GM23338 (cell line): ENCODE measurements at regions not wholly inside any gene's neighbourhood (a gene's known extent, or its start where the extent isn't known, plus 50 kb on each side); places are given as distances from the start of the nearest gene placed in this dataset.

Source experiments
- CREB1 ChIP-seq: fragments of 250-450 bp; sonication (Bioruptor Pico); IDR thresholded peaks from 2 replicates; pipeline ENCODE4 v1.5.0; 2020; ENCODE audit warnings: low read depth, mild to moderate bottlenecking, moderate library complexity
- EZH2 ChIP-seq: fragments of 200-600 bp; sonication (generic); IDR thresholded peaks from one replicate; pipeline ENCODE4 v1.8.0; 2017; ENCODE audit warnings: antibody characterized with exemption, mild to moderate bottlenecking, low read depth; ENCODE audit not compliant: unreplicated experiment
- EZH2phosphoT487 ChIP-seq: fragments of 200-600 bp; sonication (generic); IDR thresholded peaks from one replicate; pipeline ENCODE4 v1.8.1; 2018; ENCODE audit warnings: antibody characterized with exemption; ENCODE audit not compliant: unreplicated experiment
- JUNB ChIP-seq: IDR thresholded peaks from one replicate; pipeline ENCODE4 v1.6.1; 2016; ENCODE audit warnings: antibody characterized with exemption; ENCODE audit not compliant: unreplicated experiment
- POLR2AphosphoS5 ChIP-seq: IDR thresholded peaks from 2 replicates; pipeline ENCODE4 v1.6.1; 2016; ENCODE audit warnings: antibody characterized with exemption, low read depth
- REST ChIP-seq: IDR thresholded peaks from one replicate; pipeline ENCODE4 v1.6.1; 2018; ENCODE audit warnings: antibody characterized with exemption; ENCODE audit not compliant: unreplicated experiment
- ZNF114 ChIP-seq: fragments of 250-450 bp; sonication (Bioruptor Pico); IDR thresholded peaks from 2 replicates; pipeline ENCODE4 v1.5.0; 2020; ENCODE audit warnings: mild to moderate bottlenecking, moderate library complexity
- ZNF331 ChIP-seq: fragments of 250-450 bp; sonication (Bioruptor Pico); IDR thresholded peaks from 2 replicates; pipeline ENCODE4 v1.5.0; 2020; ENCODE audit warnings: low read depth, mild to moderate bottlenecking, moderate library complexity
- TF ChIP-seq, protein P1 (sequence below), 2 experiments: fragments of 200-600 bp in 1 of 2; sonication (generic) in 1 of 2; conservative IDR thresholded peaks; 2 replicates each; pipeline versions ENCODE4 v1.5.1 to v1.6.1; 2016 to 2017; ENCODE audit warnings: antibody characterized with exemption in 2 of 2, low read depth in 2 of 2, mild to moderate bottlenecking in 2 of 2, moderate library complexity in 1 of 2

- TF ChIP-seq, protein P1, sequence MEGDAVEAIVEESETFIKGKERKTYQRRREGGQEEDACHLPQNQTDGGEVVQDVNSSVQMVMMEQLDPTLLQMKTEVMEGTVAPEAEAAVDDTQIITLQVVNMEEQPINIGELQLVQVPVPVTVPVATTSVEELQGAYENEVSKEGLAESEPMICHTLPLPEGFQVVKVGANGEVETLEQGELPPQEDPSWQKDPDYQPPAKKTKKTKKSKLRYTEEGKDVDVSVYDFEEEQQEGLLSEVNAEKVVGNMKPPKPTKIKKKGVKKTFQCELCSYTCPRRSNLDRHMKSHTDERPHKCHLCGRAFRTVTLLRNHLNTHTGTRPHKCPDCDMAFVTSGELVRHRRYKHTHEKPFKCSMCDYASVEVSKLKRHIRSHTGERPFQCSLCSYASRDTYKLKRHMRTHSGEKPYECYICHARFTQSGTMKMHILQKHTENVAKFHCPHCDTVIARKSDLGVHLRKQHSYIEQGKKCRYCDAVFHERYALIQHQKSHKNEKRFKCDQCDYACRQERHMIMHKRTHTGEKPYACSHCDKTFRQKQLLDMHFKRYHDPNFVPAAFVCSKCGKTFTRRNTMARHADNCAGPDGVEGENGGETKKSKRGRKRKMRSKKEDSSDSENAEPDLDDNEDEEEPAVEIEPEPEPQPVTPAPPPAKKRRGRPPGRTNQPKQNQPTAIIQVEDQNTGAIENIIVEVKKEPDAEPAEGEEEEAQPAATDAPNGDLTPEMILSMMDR (conservative IDR thresholded peaks at IDR 0.05; ENCODE audit: low read depth in 2 of 2), result no peak
- TF ChIP-seq REST (no peak), EZH2 (no peak), POLR2AphosphoS5 (no peak), EZH2phosphoT487 (no peak), JUNB (no peak), ZNF114 (CRISPR knock-in tag) (no peak), CREB1 (no peak), ZNF331 (CRISPR knock-in tag) (no peak)
Measured at GRCh38 chr4:152098365-152099060, 337.7 kb upstream of the GATB start.
